Tongue (tissue), 1 donor: ENCODE measurements at regions not wholly inside any gene's neighbourhood (a gene's known extent, or its start where the extent isn't known, plus 50 kb on each side); places are given as distances from the start of the nearest gene placed in this dataset.

Experiments used
- DNase-seq: peaks from one replicate; pipeline ENCODE4 v3.0.0-alpha.2; 2015

DNA sequence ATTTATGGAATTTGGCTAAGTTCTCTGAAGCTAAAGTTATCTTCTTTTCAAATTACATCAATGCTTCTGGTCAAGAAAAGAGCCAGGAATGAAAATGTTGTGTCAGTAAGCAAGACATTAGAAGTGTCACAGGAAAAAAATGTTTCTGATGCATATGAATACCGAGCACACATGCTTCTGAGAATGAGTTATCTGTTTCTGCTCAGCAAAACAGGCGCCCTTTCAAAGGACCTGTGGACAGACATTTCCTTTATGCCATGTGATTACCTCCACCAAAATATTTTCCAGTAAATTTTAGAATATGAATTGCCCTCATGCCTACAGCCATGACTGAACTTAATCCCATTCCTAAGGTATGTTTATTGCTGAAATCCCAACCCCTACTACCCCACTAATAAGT, 55.4 kb upstream of the RNF180 start:
- no peak for DNase-seq

DNA sequence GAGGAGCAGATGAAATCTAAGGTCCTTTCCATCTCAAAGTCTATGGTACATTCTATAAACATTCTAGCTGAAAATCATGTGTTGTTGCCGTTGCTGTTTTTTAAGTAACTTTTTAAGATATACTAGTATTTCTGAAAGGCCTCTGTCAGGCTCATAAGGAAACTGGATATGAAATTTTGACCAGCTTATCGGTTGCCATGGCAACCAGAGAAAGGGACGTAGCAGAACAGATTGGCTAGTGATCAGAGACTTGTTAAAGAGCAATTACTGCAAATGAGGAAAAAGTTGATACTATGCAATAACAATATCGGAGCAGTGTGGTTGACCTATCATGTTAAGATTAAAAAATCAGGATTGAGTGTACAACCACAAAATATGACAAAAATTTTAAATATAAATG, 57.0 kb upstream of the RNF180 start:
- DNase-seq: no peak

DNA sequence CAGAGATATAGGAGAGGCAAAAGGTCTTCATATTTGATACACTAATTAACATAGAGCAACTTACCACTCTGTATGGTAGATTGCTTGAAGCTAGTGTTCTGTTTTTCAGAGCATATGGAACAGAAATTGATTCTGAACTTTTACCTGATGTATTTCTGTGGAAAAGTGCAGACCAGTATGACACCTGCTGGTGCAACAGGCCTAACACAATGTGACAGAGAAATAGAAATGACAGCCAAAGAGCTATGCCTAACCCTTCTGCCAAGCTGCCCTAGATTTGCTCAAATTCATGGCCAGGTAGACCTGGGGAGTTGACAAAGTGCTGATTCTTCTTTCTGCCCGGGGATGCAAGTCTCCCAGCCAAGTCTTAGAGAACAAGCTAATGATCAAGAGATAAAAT, 65.4 kb upstream of the RNF180 start:
- no peak for DNase-seq

- no peak for DNase-seq
Measured at GRCh38 chr5:64096771-64097170, 68.9 kb upstream of the RNF180 start.

GRCh38 chr5:64077589-64077988, 88.1 kb upstream of the RNF180 start:
- no peak for DNase-seq

GRCh38 chr5:64074533-64074932, 91.1 kb upstream of the RNF180 start:
- peak; percentile 32 for DNase-seq

GRCh38 chr5:64069486-64069885, 96.2 kb upstream of the RNF180 start:
- DNase-seq: no peak

DNA sequence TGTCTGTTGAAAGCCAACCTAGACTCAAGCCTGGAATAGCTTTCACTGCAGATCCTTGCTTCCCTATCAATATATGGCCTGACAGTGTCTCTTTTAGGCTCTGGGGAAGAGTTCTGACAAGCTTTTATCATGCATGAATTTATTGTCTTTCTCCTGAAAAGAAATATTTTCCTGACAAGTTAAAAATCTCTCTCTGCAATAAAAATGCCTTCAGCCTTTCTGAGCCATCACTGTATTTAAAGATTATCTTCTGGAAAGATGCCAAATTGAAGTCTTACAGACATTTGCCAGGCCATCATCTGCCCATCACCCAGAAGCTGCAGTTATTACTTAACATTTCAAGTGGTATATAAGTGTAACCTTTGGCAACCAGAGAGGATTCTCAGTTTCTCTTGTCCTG, 88.1 kb upstream of the HTR1A start:
- no peak for DNase-seq

GRCh38 chr5:64040490-64040889, 78.2 kb upstream of the HTR1A start:
- no peak for DNase-seq

- no peak for DNase-seq
Measured at GRCh38 chr5:64026493-64026892, 64.2 kb upstream of the HTR1A start.

GRCh38 chr5:64019746-64020145, 57.5 kb upstream of the HTR1A start:
- no peak for DNase-seq

- DNase-seq: peak; percentile 48
Measured at GRCh38 chr5:64018966-64019365, 56.7 kb upstream of the HTR1A start.

GRCh38 chr5:64015824-64016223, 53.6 kb upstream of the HTR1A start:
- DNase-seq: no peak
